DOHH2 (cell line): ENCODE measurements at regions not wholly inside any gene's neighbourhood (a gene's known extent, or its start where the extent isn't known, plus 50 kb on each side); places are given as distances from the start of the nearest gene placed in this dataset.

Experiments used
- H3F3A ChIP-seq: fragments of 200-600 bp; sonication (generic), shearing (Covaris generic); 2 replicates; pipeline ENCODE4 v1.6.0; 2016; ENCODE audit warnings: antibody characterized with exemption, mild to moderate bottlenecking; ENCODE audit not compliant: control insufficient read depth, insufficient read depth
- H3K27ac ChIP-seq: fragments of 200-600 bp; sonication (generic); 2 replicates; pipeline ENCODE4 v1.5.1; 2014; ENCODE audit warnings: low read depth, mild to moderate bottlenecking, low read length, moderate library complexity
- H3K27me3 ChIP-seq: fragments of 200-600 bp; sonication (generic); 2 replicates; pipeline ENCODE4 v1.6.1; 2014; ENCODE audit warnings: mild to moderate bottlenecking, low read length, mixed read lengths; ENCODE audit not compliant: control insufficient read depth
- H3K36me3 ChIP-seq: fragments of 200-600 bp; sonication (generic); 2 replicates; pipeline ENCODE4 v1.6.1; 2014; ENCODE audit warnings: mild to moderate bottlenecking, low read length, moderate library complexity, mixed read lengths; ENCODE audit not compliant: control insufficient read depth
- H3K4me1 ChIP-seq: fragments of 200-600 bp; sonication (generic); 2 replicates; pipeline ENCODE4 v1.6.1; 2014; ENCODE audit warnings: mild to moderate bottlenecking, low read length, mixed read lengths; ENCODE audit not compliant: control insufficient read depth
- H3K4me2 ChIP-seq: fragments of 200-600 bp; sonication (generic); 2 replicates; pipeline ENCODE4 v1.6.0; 2014; ENCODE audit warnings: mild to moderate bottlenecking, low read length, moderate library complexity
- H3K4me3 ChIP-seq: fragments of 200-600 bp; sonication (generic); 2 replicates; pipeline ENCODE4 v1.5.1; 2014; ENCODE audit warnings: mild to moderate bottlenecking, low read length, mixed read lengths
- H3K79me2 ChIP-seq: fragments of 200-600 bp; sonication (generic); 2 replicates; pipeline ENCODE4 v1.6.1; 2014; ENCODE audit warnings: mild to moderate bottlenecking, low read length, mixed read lengths; ENCODE audit not compliant: control insufficient read depth
- H3K9me2 ChIP-seq: fragments of 200-600 bp; sonication (generic); replicated peaks from 2 replicates; pipeline ENCODE4 v1.6.1; 2014; ENCODE audit warnings: mild to moderate bottlenecking, low read length, mixed read lengths; ENCODE audit not compliant: control insufficient read depth
- H3K9me3 ChIP-seq: fragments of 200-600 bp; sonication (generic); 2 replicates; pipeline ENCODE4 v1.6.1; 2014; ENCODE audit warnings: antibody characterized with exemption, low read length, mixed read lengths; ENCODE audit not compliant: control insufficient read depth, insufficient read depth
- H4K20me1 ChIP-seq: fragments of 200-600 bp; sonication (generic); 2 replicates; pipeline ENCODE4 v1.6.0; 2014; ENCODE audit warnings: low read depth, mild to moderate bottlenecking, antibody characterized with exemption, low read length, moderate library complexity; ENCODE audit not compliant: control insufficient read depth, insufficient read depth
- EZH2phosphoT487 ChIP-seq: fragments of 200-600 bp; sonication (generic); IDR thresholded peaks from 2 replicates; pipeline ENCODE4 v1.6.1; 2017; ENCODE audit warnings: borderline replicate concordance, mild to moderate bottlenecking, antibody characterized with exemption, low read length, moderate library complexity, mixed read lengths
- TF ChIP-seq, protein P1 (sequence below): fragments of 200-600 bp; sonication (generic); IDR thresholded peaks from one replicate; pipeline ENCODE4 v1.5.1; 2014; ENCODE audit warnings: antibody characterized with exemption, mild to moderate bottlenecking, low read depth, low read length; ENCODE audit not compliant: poor library complexity, severe bottlenecking

GRCh38 chr18:22033085-22033484 is 136.3 kb upstream of the GATA6 start:
- no peaks in the 10 kb centered on the region for H3K79me2 ChIP-seq
- no peak overlapping the region for H3K4me2 ChIP-seq
- no peaks in the 10 kb centered on the region for H3K36me3 ChIP-seq
- H3K4me1 ChIP-seq = no peaks in the 10 kb centered on the region
- H3K27ac ChIP-seq = no peak overlapping the region
- H4K20me1 ChIP-seq = no peaks in the 10 kb centered on the region
- no peaks in the 10 kb centered on the region for H3F3A ChIP-seq
- H3K4me3 ChIP-seq = no peak overlapping the region
- H3K27me3 ChIP-seq = no peaks in the 10 kb centered on the region
- H3K9me3 ChIP-seq = no peaks in the 10 kb centered on the region
- no peaks in the 10 kb centered on the region for H3K9me2 ChIP-seq
- TF ChIP-seq, protein P1, sequence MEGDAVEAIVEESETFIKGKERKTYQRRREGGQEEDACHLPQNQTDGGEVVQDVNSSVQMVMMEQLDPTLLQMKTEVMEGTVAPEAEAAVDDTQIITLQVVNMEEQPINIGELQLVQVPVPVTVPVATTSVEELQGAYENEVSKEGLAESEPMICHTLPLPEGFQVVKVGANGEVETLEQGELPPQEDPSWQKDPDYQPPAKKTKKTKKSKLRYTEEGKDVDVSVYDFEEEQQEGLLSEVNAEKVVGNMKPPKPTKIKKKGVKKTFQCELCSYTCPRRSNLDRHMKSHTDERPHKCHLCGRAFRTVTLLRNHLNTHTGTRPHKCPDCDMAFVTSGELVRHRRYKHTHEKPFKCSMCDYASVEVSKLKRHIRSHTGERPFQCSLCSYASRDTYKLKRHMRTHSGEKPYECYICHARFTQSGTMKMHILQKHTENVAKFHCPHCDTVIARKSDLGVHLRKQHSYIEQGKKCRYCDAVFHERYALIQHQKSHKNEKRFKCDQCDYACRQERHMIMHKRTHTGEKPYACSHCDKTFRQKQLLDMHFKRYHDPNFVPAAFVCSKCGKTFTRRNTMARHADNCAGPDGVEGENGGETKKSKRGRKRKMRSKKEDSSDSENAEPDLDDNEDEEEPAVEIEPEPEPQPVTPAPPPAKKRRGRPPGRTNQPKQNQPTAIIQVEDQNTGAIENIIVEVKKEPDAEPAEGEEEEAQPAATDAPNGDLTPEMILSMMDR = no peak
- TF ChIP-seq EZH2phosphoT487 = no peak

DNA sequence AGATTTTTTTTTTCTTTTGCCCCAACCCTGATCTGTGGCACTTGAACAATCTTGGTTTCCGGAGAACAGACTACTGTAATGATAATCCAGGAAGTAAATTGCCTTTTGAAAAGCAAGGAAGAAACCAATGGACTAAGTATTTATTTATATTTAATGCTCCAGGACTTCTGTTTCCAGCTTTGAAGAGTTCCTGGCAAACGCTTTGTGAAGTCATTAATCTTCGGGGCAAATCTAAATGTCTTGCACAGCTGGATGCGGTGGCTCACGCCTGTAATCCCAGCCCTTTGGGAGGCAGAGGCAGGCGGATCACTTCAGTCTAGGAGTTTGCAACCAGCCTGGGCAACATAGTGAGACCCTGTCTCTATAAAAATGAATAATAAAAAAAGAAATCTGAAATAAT is 135.1 kb upstream of the GATA6 start:
- Histone ChIP-seq H3K4me2 (no peak overlapping the region), H3K9me3 (no peaks in the 10 kb centered on the region), H3K27ac (no peak overlapping the region), H3K27me3 (no peaks in the 10 kb centered on the region), H3K9me2 (no peaks in the 10 kb centered on the region), H3K36me3 (no peaks in the 10 kb centered on the region), H4K20me1 (no peaks in the 10 kb centered on the region), H3F3A (no peaks in the 10 kb centered on the region), H3K4me1 (no peaks in the 10 kb centered on the region), H3K79me2 (no peaks in the 10 kb centered on the region), H3K4me3 (no peak overlapping the region)
- TF ChIP-seq EZH2phosphoT487 = no peak

DNA sequence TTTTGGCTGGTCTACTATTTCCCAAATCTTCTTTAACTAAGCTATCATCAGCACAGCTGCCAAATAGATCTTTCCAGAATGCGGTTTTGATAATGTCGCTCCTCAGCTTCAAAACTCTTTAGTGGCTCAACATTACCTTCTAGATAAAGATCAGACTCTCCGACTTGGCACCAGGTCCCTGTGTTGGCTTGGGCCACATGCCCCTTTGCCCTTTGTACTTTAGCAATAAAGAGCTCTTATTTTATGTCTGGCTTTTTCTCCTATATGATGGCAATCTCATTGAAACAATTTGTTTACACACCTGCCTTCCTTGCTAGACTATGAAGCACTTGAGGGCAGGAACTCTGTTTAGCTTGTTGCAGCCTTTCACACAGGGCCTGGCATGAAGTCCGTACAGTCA is 128.9 kb upstream of the GATA6 start:
- no peak for TF ChIP-seq EZH2phosphoT487
- TF ChIP-seq, protein P1 = no peak
- Histone ChIP-seq H4K20me1 (no peaks in the 10 kb centered on the region), H3K79me2 (no peaks in the 10 kb centered on the region), H3F3A (no peaks in the 10 kb centered on the region), H3K27me3 (no peaks in the 10 kb centered on the region), H3K36me3 (no peaks in the 10 kb centered on the region), H3K4me1 (no peaks in the 10 kb centered on the region), H3K9me3 (no peaks in the 10 kb centered on the region), H3K4me2 (no peak overlapping the region), H3K27ac (no peak overlapping the region), H3K4me3 (no peak overlapping the region), H3K9me2 (no peaks in the 10 kb centered on the region)

- TF ChIP-seq, protein P1 = no peak
- no peak overlapping the region for H3K4me2 ChIP-seq
- H3K79me2 ChIP-seq = no peaks in the 10 kb centered on the region
- no peaks in the 10 kb centered on the region for H4K20me1 ChIP-seq
- H3F3A ChIP-seq = no peaks in the 10 kb centered on the region
- no peaks in the 10 kb centered on the region for H3K36me3 ChIP-seq
- H3K9me3 ChIP-seq = no peaks in the 10 kb centered on the region
- no peaks in the 10 kb centered on the region for H3K27me3 ChIP-seq
- no peak overlapping the region for H3K27ac ChIP-seq
- H3K4me3 ChIP-seq = no peak overlapping the region
- H3K9me2 ChIP-seq = no peaks in the 10 kb centered on the region
- H3K4me1 ChIP-seq = no peaks in the 10 kb centered on the region
Observed at GRCh38 chr18:22043837-22044236, 125.6 kb upstream of the GATA6 start.
